Neural crest cell (in vitro differentiated cells): ENCODE measurements at regions not wholly inside any gene's neighbourhood (a gene's known extent, or its start where the extent isn't known, plus 50 kb on each side); places are given as distances from the start of the nearest gene placed in this dataset.

ENCODE experiments used
- DNase-seq: peaks from one replicate; pipeline ENCODE4 v3.0.0; 2021; ENCODE audit warnings: low read depth, mixed read lengths, low spot score
- H3K27ac Mint-ChIP-seq: one replicate; pipeline ENCODE4 v1.8.0; 2021; ENCODE audit warnings: mild to moderate bottlenecking, mixed read lengths; ENCODE audit not compliant: unreplicated experiment
- H3K27me3 Mint-ChIP-seq: 2 replicates; pipeline ENCODE4 v1.8.0; 2021; ENCODE audit warnings: low read depth, mild to moderate bottlenecking, mixed read lengths
- H3K36me3 Mint-ChIP-seq: 2 replicates; pipeline ENCODE4 v1.8.0; 2021; ENCODE audit warnings: low read depth, mild to moderate bottlenecking, mixed read lengths
- H3K4me1 Mint-ChIP-seq: 2 replicates; pipeline ENCODE4 v1.8.0; 2021; ENCODE audit warnings: mixed read lengths
- H3K4me3 Mint-ChIP-seq: one replicate; pipeline ENCODE4 v1.8.0; 2021; ENCODE audit warnings: mild to moderate bottlenecking, mixed read lengths
- H3K9me3 Mint-ChIP-seq: 2 replicates; pipeline ENCODE4 v1.8.0; 2021; ENCODE audit warnings: mixed read lengths
- CTCF ChIP-seq: fragments of 200-600 bp; sonication (generic); conservative IDR thresholded peaks from 2 replicates; pipeline ENCODE4 v1.5.0; 2021; ENCODE audit warnings: antibody characterized with exemption, mild to moderate bottlenecking

GRCh38 chr12:84247931-84248330 is 664.7 kb downstream of the SLC6A15 start:
- Mint-ChIP-seq H3K27ac (no peak overlapping the region), H3K36me3 (no peaks in the 10 kb centered on the region), H3K4me3 (no peak overlapping the region), H3K9me3 (no peaks in the 10 kb centered on the region), H3K4me1 (no peaks in the 10 kb centered on the region), H3K27me3 (no peaks in the 10 kb centered on the region)
- no peak for TF ChIP-seq CTCF
- DNase-seq: no peak

GRCh38 chr12:84243686-84244085 is 668.9 kb downstream of the SLC6A15 start:
- Mint-ChIP-seq H3K27ac (no peak overlapping the region), H3K27me3 (no peaks in the 10 kb centered on the region), H3K36me3 (no peaks in the 10 kb centered on the region), H3K4me1 (no peaks in the 10 kb centered on the region), H3K9me3 (no peaks in the 10 kb centered on the region), H3K4me3 (no peak overlapping the region)
- no peak for DNase-seq
- no peak for TF ChIP-seq CTCF

GRCh38 chr12:84222841-84223240 is 689.8 kb downstream of the SLC6A15 start:
- Mint-ChIP-seq H3K27me3 (no peaks in the 10 kb centered on the region), H3K27ac (no peak overlapping the region), H3K9me3 (no peaks in the 10 kb centered on the region), H3K4me1 (no peaks in the 10 kb centered on the region), H3K4me3 (no peak overlapping the region), H3K36me3 (no peaks in the 10 kb centered on the region)
- no peak for TF ChIP-seq CTCF
- no peak for DNase-seq

- TF ChIP-seq CTCF: no peak
These were observed 694.2 kb downstream of the SLC6A15 start for GRCh38 chr12:84218406-84218805.

GRCh38 chr12:84201976-84202375 is 710.6 kb downstream of the SLC6A15 start:
- Mint-ChIP-seq H3K4me3 (no peak overlapping the region), H3K36me3 (no peaks in the 10 kb centered on the region), H3K27me3 (no peaks in the 10 kb centered on the region), H3K4me1 (no peaks in the 10 kb centered on the region), H3K9me3 (peaks cover 4% of the 10 kb centered on the region), H3K27ac (no peak overlapping the region)
- DNase-seq: no peak
- no peak for TF ChIP-seq CTCF

More at GRCh38 chr12:84218406-84218805, 694.2 kb downstream of the SLC6A15 start:
- H3K27me3 Mint-ChIP-seq: no peaks in the 10 kb centered on the region
- DNase-seq: no peak
- no peaks in the 10 kb centered on the region for H3K4me1 Mint-ChIP-seq
- no peaks in the 10 kb centered on the region for H3K36me3 Mint-ChIP-seq
- H3K27ac Mint-ChIP-seq: no peak overlapping the region
- H3K4me3 Mint-ChIP-seq: no peak overlapping the region
- no peaks in the 10 kb centered on the region for H3K9me3 Mint-ChIP-seq
